ENCODE measurements at regions not wholly inside any gene's neighbourhood (a gene's known extent, or its start where the extent isn't known, plus 50 kb on each side); places are given as distances from the start of the nearest gene placed in this dataset.
"Not testable (repeated sequence)": the region's sequence is repeated elsewhere in the genome, so short reads cannot be mapped to it uniquely, and the experiment has no call there.

GRCh38 chr7:149599636-149600206 lies 102.1 kb upstream of the ZNF746 start:
- DNase-seq: peak in 1 of 2 donors; percentile 46

DNA sequence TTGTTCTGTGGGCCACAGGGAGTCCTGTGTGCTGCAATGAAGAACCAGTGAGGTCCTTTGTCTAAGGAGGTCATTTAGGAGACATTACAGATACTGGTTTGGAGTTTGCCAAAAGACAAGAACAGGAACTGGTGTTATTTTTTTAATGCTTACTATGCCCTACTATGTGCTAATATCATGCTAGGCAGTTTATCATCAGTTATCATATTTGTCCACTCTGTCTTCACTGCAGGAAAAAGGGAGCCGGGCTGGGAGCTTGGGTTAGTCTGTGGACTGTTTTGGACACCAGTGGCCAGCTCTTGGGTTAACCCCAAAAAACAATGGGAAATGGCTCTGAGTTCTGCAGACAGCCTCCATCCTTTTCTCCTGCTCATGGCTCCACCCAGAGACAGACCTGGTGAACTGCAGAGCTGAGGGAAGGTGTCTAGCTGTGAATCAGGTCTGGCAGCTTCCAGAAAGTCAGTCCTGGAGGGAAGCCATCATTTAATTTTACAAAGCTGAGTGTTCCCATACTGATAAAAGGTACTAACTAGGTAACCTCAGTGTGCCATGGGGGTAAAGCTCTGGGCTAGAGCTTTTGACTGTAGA lies 101.2 kb upstream of the ZNF746 start:
- no peak for DNase-seq

GRCh38 chr7:149597789-149598188 lies 100.2 kb upstream of the ZNF746 start:
- DNase-seq: not testable (repeated sequence)

DNA sequence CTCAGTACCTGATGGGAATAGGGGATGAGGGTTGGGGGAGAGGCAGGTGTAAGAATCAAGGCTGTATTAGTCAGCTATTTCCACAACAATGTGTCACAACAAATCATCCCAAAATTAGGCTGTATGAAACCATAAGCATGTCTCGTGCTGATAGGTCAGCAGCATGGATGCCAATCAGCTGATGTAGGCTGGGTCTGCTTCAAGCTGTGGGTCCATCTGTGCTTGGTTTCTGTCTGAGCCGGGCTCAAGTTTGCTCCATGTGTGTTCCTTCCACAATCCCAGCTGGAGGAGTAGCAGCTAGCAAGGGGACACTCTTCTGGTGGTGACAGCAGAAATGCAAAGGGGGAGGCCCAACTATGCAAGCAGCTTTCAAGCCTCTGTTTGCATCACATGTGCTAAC lies 97.9 kb upstream of the ZNF746 start:
- no peak for DNase-seq

GRCh38 chr7:149595078-149595477 lies 97.5 kb upstream of the ZNF746 start:
- no peak for DNase-seq

GRCh38 chr7:149588930-149589329 lies 91.3 kb upstream of the ZNF746 start:
- DNase-seq: no peak

- no peak for DNase-seq
Measured at GRCh38 chr7:149586646-149587645, 89.3 kb upstream of the ZNF746 start.

DNA sequence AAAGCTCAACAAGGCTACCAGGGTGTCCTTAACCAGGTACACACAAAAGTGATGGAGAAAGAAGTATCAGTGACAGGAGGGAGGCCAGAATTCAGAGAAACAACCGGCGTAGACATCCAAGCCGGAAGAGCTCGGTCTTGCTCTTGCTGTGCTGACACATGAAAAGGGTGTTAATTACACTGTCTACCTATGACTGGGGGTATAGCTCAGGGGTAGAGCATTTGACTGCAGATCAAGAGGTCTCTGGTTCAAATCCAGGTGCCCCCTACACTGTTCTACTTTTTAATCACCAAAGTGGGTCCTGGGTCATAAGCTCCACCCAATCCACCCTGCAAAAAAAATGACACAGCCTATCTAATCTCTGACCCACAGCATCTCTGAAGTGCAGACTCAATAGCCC lies 86.9 kb upstream of the ZNF746 start:
- DNase-seq: no peak

DNA sequence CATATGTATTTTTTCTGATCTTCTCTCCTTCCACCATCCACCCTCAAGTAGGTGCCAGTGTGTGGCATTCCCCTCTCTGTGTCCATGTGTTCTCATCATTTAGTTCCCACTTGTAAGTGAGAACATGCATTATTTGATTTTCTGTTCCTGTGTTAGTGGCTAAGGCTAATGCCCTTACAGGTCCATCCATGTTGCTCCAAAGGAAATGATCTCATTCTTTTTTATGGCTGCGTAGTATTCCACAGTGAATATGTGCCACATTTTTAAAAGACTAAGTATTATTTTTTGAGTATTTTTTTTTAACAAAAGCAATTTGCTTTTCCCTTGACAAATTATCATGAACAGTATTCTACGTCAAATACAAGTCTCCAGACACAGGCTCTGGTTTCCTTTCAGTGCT lies 86.4 kb upstream of the ZNF746 start:
- no peak for DNase-seq

DNA sequence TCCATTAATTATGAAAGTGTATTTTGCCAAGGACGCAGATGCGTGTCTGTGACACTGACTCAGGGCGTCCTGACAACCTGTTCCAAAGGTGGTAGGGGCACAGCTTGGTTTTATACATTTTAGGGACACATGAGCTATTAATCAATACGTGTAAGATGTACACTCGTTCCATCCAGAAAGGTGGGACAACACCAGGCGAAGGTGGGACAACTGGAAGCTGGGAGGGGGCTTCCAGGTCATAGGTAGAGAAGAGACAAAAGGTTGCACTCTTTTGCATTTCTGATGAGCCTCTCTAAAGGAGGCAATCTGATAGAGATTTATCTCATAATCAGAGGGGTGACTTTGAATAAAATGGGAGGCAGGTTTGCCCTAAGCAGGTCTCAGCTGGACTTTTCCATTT lies 82.7 kb upstream of the ZNF746 start:
- no peak for DNase-seq

DNA sequence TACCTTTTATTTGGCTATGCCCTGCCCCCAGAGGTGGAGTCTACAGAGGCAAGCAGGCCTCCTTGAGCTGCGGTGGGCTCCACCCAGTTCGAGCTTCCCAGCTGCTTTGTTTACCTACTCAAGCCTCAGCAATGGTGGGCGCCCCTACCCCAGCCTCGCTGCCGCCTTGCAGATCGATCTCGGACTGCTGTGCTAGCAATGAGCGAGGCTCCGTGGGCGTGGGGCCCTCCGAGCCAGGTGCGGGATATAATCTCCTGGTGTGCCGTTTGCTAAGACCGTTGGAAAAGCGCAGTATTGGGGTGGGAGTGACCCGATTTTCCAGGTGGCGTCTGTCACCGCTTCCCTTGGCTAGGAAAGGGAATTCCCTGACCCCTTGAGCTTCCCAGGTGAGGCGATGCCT lies 81.8 kb upstream of the ZNF746 start:
- not testable (repeated sequence) for DNase-seq

GRCh38 chr7:149574428-149574827 lies 76.8 kb upstream of the ZNF746 start:
- DNase-seq: not testable (repeated sequence)

- no peak for DNase-seq
Measured at GRCh38 chr7:149573519-149573918, 75.9 kb upstream of the ZNF746 start.

DNA sequence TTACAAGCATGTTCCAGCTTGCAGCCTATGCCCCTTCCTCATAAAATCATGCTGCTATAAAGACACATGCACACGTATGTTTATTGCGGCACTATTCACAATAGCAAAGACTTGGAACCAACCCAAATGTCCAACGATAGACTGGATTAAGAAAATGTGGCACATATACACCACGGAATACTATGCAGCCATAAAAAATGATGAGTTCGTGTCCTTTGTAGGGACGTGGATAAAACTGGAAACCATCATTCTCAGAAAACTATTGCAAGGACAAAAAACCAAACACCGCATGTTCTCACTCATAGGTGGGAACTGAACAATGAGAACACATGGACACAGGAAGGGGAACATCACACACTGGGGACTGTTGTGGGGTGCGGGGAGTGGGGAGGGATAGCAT lies 75.3 kb upstream of the ZNF746 start:
- DNase-seq: not testable (repeated sequence)

- no peak for DNase-seq
Measured at GRCh38 chr7:149570784-149571183, 73.2 kb upstream of the ZNF746 start.

GRCh38 chr7:149569726-149570422 lies 72.3 kb upstream of the ZNF746 start:
- no peak for DNase-seq

- no peak for DNase-seq
Measured at GRCh38 chr7:149569025-149569725, 71.6 kb upstream of the ZNF746 start.

GRCh38 chr7:149568218-149568617 lies 70.6 kb upstream of the ZNF746 start:
- no peak for DNase-seq

DNA sequence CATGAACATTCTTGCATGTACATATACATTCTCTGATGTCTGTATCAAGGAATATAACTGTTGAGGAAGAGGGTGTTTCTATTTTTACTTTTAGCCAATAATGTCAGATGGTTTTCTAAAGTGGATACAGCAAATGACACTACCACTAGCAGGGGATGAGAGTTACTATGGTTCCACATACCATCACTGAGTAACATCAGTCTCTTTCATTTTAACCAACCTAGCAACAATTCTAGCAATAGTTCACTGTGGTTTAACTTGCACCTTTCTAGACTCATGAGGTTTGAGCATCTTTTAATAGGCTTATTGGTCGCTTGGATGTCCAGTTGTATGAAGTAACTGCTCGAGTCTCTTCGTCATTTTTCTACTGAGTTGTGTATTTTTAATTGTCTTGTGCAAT lies 68.5 kb upstream of the ZNF746 start:
- DNase-seq: no peak

- DNase-seq: no peak
Measured at GRCh38 chr7:149565096-149565382, 67.4 kb upstream of the ZNF746 start.

DNA sequence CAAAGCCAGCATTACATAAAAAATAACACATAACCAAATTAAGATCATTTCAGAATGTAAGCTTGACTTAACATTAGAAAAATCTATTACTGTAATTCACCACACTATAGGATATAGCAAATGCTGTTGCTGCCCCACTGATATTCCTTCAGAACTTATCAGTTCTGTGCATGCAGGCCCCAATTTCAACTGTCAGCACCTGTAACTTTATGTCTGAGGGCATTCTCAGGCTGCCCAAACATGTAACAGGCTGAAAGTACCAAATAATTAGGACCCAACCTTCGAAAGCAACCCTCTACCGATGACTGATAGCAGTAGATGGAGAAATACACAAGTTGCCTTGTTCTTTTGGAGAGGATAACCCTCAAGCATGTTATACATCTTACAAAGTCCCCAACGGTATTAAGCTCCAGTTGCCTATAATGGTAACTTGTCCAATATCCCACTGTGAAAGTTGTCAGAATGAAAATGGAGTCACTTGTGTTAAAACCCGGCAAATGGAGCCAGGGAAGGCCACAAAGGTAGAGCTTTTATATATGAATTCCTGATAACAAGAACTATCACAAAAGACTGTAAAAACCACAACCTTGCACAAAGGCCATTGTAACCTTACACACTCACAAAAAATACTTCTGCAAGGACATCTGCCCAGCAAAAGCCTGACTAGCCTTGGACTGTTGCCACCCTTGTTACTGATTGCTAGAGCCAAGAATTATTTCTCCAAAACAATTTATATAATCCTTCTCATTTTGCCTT lies 66.9 kb upstream of the ZNF746 start:
- DNase-seq: no peak

GRCh38 chr7:149562602-149563001 lies 65.0 kb upstream of the ZNF746 start:
- DNase-seq: no peak
